ENCODE measurements at regions not wholly inside any gene's neighbourhood (a gene's known extent, or its start where the extent isn't known, plus 50 kb on each side); places are given as distances from the start of the nearest gene placed in this dataset.

- DNase-seq (ENCODE audit: low read depth, low spot score): no peak
- no peak overlapping the region for H3K9ac ChIP-seq (ENCODE audit: insufficient read length, low read depth)
- no peaks in the 10 kb centered on the region for H3K4me1 ChIP-seq (ENCODE audit: insufficient read depth, insufficient read length)
- H3K36me3 ChIP-seq (ENCODE audit: insufficient read depth, insufficient read length, low read length): no peaks in the 10 kb centered on the region
- no peak overlapping the region for H3K4me3 ChIP-seq (ENCODE audit: insufficient read length, low read depth)
- H3K27me3 ChIP-seq (ENCODE audit: insufficient read depth, insufficient read length): no peaks in the 10 kb centered on the region
- H3K9me3 ChIP-seq (ENCODE audit: insufficient read depth, low read length): no peaks in the 10 kb centered on the region
- no peak for TF ChIP-seq YY1 (IDR thresholded peaks at IDR 0.05; ENCODE audit: insufficient read depth, insufficient read length)
- TF ChIP-seq SUZ12 (IDR thresholded peaks at IDR 0.05; ENCODE audit: extremely low read depth, insufficient read depth, insufficient read length): no peak
- TF ChIP-seq ZNF274 (IDR thresholded peaks at IDR 0.05; ENCODE audit: low read depth, low read length): no peak
These were observed 87.4 kb upstream of the SLC38A2 start for GRCh38 chr12:46459861-46460545.

GRCh38 chr12:46459111-46459510 is 86.5 kb upstream of the SLC38A2 start:
- TF ChIP-seq SUZ12 (IDR thresholded peaks at IDR 0.05; ENCODE audit: extremely low read depth, insufficient read depth, insufficient read length) (no peak), ZNF274 (IDR thresholded peaks at IDR 0.05; ENCODE audit: low read depth, low read length) (no peak), YY1 (IDR thresholded peaks at IDR 0.05; ENCODE audit: insufficient read depth, insufficient read length) (no peak)
- peak; percentile 32 for DNase-seq (ENCODE audit: low read depth, low spot score)
- Histone ChIP-seq H3K9ac (ENCODE audit: insufficient read length, low read depth) (no peak overlapping the region), H3K36me3 (ENCODE audit: insufficient read depth, insufficient read length, low read length) (no peaks in the 10 kb centered on the region), H3K9me3 (ENCODE audit: insufficient read depth, low read length) (no peaks in the 10 kb centered on the region), H3K4me1 (ENCODE audit: insufficient read depth, insufficient read length) (no peaks in the 10 kb centered on the region), H3K27me3 (ENCODE audit: insufficient read depth, insufficient read length) (no peaks in the 10 kb centered on the region), H3K4me3 (ENCODE audit: insufficient read length, low read depth) (no peak overlapping the region)

GRCh38 chr12:46458500-46459102 is 86.0 kb upstream of the SLC38A2 start:
- no peaks in the 10 kb centered on the region for H3K9me3 ChIP-seq (ENCODE audit: insufficient read depth, low read length)
- TF ChIP-seq ZNF274 (IDR thresholded peaks at IDR 0.05; ENCODE audit: low read depth, low read length) (no peak), SUZ12 (IDR thresholded peaks at IDR 0.05; ENCODE audit: extremely low read depth, insufficient read depth, insufficient read length) (no peak), YY1 (IDR thresholded peaks at IDR 0.05; ENCODE audit: insufficient read depth, insufficient read length) (no peak)
- no peak overlapping the region for H3K9ac ChIP-seq (ENCODE audit: insufficient read length, low read depth)
- no peak overlapping the region for H3K4me3 ChIP-seq (ENCODE audit: insufficient read length, low read depth)
- DNase-seq (ENCODE audit: low read depth, low spot score): no peak
- H3K36me3 ChIP-seq (ENCODE audit: insufficient read depth, insufficient read length, low read length): no peaks in the 10 kb centered on the region
- no peaks in the 10 kb centered on the region for H3K4me1 ChIP-seq (ENCODE audit: insufficient read depth, insufficient read length)
- no peaks in the 10 kb centered on the region for H3K27me3 ChIP-seq (ENCODE audit: insufficient read depth, insufficient read length)

GRCh38 chr12:46457958-46458357 is 85.4 kb upstream of the SLC38A2 start:
- no peak for TF ChIP-seq SUZ12 (IDR thresholded peaks at IDR 0.05; ENCODE audit: extremely low read depth, insufficient read depth, insufficient read length)
- TF ChIP-seq YY1 (IDR thresholded peaks at IDR 0.05; ENCODE audit: insufficient read depth, insufficient read length): no peak
- TF ChIP-seq ZNF274 (IDR thresholded peaks at IDR 0.05; ENCODE audit: low read depth, low read length): no peak
- no peak for DNase-seq (ENCODE audit: low read depth, low spot score)
- H3K4me1 ChIP-seq (ENCODE audit: insufficient read depth, insufficient read length): no peaks in the 10 kb centered on the region
- no peak overlapping the region for H3K9ac ChIP-seq (ENCODE audit: insufficient read length, low read depth)
- no peaks in the 10 kb centered on the region for H3K9me3 ChIP-seq (ENCODE audit: insufficient read depth, low read length)
- H3K36me3 ChIP-seq (ENCODE audit: insufficient read depth, insufficient read length, low read length): no peaks in the 10 kb centered on the region
- H3K27me3 ChIP-seq (ENCODE audit: insufficient read depth, insufficient read length): no peaks in the 10 kb centered on the region
- H3K4me3 ChIP-seq (ENCODE audit: insufficient read length, low read depth): no peak overlapping the region

GRCh38 chr12:46456356-46457334 is 84.1 kb upstream of the SLC38A2 start:
- DNase-seq (ENCODE audit: low read depth, low spot score): no peak
- no peak overlapping the region for H3K9ac ChIP-seq (ENCODE audit: insufficient read length, low read depth)
- no peaks in the 10 kb centered on the region for H3K9me3 ChIP-seq (ENCODE audit: insufficient read depth, low read length)
- no peaks in the 10 kb centered on the region for H3K4me1 ChIP-seq (ENCODE audit: insufficient read depth, insufficient read length)
- no peak overlapping the region for H3K4me3 ChIP-seq (ENCODE audit: insufficient read length, low read depth)
- H3K36me3 ChIP-seq (ENCODE audit: insufficient read depth, insufficient read length, low read length): no peaks in the 10 kb centered on the region
- TF ChIP-seq SUZ12 (IDR thresholded peaks at IDR 0.05; ENCODE audit: extremely low read depth, insufficient read depth, insufficient read length) (no peak), YY1 (IDR thresholded peaks at IDR 0.05; ENCODE audit: insufficient read depth, insufficient read length) (no peak), ZNF274 (IDR thresholded peaks at IDR 0.05; ENCODE audit: low read depth, low read length) (no peak)
- no peaks in the 10 kb centered on the region for H3K27me3 ChIP-seq (ENCODE audit: insufficient read depth, insufficient read length)

- DNase-seq (ENCODE audit: low read depth, low spot score): no peak
- H3K9me3 ChIP-seq (ENCODE audit: insufficient read depth, low read length): no peaks in the 10 kb centered on the region
- no peaks in the 10 kb centered on the region for H3K27me3 ChIP-seq (ENCODE audit: insufficient read depth, insufficient read length)
- TF ChIP-seq YY1 (IDR thresholded peaks at IDR 0.05; ENCODE audit: insufficient read depth, insufficient read length) (no peak), SUZ12 (IDR thresholded peaks at IDR 0.05; ENCODE audit: extremely low read depth, insufficient read depth, insufficient read length) (no peak), ZNF274 (IDR thresholded peaks at IDR 0.05; ENCODE audit: low read depth, low read length) (no peak)
- no peaks in the 10 kb centered on the region for H3K4me1 ChIP-seq (ENCODE audit: insufficient read depth, insufficient read length)
- no peaks in the 10 kb centered on the region for H3K36me3 ChIP-seq (ENCODE audit: insufficient read depth, insufficient read length, low read length)
- H3K4me3 ChIP-seq (ENCODE audit: insufficient read length, low read depth): no peak overlapping the region
- no peak overlapping the region for H3K9ac ChIP-seq (ENCODE audit: insufficient read length, low read depth)
These were observed 83.2 kb upstream of the SLC38A2 start for GRCh38 chr12:46455648-46456352.

Data from NT2/D1 (cell line).